ENCODE measurements at regions not wholly inside any gene's neighbourhood (a gene's known extent, or its start where the extent isn't known, plus 50 kb on each side); places are given as distances from the start of the nearest gene placed in this dataset.

DNA sequence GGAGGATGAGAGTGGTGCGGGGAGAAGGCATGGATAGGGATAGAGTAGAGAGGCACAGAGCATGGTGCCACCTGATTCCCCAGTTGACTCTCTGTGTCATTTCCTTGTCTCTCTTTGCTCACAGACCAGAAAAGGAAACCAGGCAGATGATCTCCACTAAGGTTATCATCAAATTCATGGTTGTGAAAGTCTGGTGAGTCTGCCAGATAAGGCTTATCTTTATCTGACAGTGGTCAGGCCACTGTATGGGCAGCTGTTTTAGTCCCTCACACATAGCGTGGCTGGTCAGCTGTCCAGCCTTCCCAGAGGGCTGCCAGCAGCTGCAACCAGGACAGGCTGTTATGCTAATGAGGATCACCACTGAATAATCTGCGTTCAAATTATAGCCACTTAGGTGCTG is 99.0 kb downstream of the ADRA2A start (continued):
- TF ChIP-seq, protein P1, sequence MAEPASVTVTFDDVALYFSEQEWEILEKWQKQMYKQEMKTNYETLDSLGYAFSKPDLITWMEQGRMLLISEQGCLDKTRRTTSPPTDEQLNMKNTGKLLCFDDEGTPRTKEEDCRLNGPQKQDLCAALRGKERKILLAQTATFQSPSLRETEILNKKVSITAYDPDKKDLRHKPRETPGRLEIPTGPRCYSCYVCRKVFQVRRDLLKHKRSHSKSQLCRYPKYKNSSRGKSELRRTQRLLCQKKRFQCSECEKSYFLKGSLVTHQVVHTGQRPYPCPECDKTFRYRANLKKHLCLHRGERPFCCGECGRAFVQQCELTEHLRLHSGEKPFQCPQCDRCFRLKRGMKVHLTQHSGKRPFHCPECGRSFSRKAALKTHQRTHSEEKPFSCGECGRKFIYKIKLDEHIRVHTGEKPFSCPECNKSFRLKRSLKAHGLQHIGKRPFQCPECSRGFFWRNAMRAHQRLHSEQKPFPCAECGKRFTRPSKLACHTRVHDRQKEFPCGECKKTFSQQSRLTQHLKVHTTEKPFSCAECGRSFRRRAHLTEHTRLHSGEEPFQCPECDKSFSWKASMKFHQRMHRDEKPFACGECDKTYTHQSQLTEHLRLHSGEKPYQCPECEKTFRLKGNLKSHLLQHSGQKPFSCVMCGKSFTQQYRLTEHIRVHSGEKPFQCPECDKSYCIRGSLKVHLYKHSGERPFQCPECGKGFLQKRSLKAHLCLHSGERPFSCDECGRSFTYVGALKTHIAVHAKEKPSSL (CRISPR knock-in tag; conservative IDR thresholded peaks at IDR 0.05), result no peak
- TF ChIP-seq FOXK1 (CRISPR knock-in tag; IDR thresholded peaks at IDR 0.05) (no peak), ZNF416 (CRISPR knock-in tag; IDR thresholded peaks at IDR 0.05) (no peak)
- TF ChIP-seq, protein P2, sequence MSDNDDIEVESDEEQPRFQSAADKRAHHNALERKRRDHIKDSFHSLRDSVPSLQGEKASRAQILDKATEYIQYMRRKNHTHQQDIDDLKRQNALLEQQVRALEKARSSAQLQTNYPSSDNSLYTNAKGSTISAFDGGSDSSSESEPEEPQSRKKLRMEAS (CRISPR knock-in tag; IDR thresholded peaks at IDR 0.05), result no peak

DNA sequence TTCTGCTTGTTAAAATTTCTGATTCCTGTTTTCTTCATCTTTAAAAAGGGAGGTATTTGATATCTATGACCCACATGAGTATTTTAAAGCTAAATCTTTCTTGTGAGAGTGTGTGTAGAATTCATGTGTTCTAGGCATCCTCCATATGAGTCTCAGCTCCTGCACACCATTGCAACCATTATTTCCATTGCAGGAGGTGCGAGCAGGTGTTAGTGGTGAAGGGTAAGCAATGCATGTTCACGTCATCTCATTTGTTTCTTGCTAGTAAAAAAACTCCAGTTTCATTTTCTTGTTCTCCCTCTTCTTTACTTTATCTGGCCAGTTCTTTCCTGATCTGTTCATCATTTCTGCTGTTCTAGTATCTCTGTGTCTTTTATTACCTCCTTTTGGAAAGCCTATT is 100.5 kb downstream of the ADRA2A start:
- H3K36me3 Mint-ChIP-seq, result no peaks in the 10 kb centered on the region
- POLR2A ChIA-PET, result no interaction called here
- ATAC-seq, result no peak

DNA sequence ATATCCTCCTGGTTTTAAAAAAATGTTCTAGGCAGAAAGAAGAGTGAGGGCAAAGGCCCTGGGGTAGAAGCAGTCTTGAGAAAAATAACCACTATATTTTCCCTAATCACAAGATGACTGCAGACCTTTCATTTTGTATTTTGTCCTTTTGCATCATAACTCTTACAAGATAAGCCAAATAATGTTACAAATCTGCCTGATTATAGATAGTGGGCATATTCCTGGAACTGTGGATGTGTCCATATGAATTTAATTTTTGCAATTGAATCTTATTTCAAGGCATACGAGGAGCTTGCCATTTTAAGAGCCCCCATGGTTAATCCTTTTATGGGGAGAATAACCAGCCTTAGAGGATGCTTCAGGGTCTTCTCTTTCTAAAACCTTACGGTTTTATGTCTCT is 102.7 kb downstream of the ADRA2A start:
- ATAC-seq (no peak), DNase-seq (ENCODE audit: low spot score) (no peak)
- no peak overlapping the region for H3K4me3 Mint-ChIP-seq
- peaks cover 11% of the 10 kb centered on the region; the same call in 1 of the 2 replicates for H3K9me3 Mint-ChIP-seq
- H3K36me3 Mint-ChIP-seq, result no peaks in the 10 kb centered on the region
- POLR2A ChIA-PET, result no interaction called here
- H3K4me1 Mint-ChIP-seq, result no peaks in the 10 kb centered on the region
- no peaks in the 10 kb centered on the region for H3K27me3 Mint-ChIP-seq (ENCODE audit: low read depth)
- TF ChIP-seq, protein P3, sequence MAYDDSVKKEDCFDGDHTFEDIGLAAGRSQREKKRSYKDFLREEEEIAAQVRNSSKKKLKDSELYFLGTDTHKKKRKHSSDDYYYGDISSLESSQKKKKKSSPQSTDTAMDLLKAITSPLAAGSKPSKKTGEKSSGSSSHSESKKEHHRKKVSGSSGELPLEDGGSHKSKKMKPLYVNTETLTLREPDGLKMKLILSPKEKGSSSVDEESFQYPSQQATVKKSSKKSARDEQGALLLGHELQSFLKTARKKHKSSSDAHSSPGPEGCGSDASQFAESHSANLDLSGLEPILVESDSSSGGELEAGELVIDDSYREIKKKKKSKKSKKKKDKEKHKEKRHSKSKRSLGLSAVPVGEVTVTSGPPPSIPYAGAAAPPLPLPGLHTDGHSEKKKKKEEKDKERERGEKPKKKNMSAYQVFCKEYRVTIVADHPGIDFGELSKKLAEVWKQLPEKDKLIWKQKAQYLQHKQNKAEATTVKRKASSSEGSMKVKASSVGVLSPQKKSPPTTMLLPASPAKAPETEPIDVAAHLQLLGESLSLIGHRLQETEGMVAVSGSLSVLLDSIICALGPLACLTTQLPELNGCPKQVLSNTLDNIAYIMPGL (CRISPR knock-in tag; IDR thresholded peaks at IDR 0.05), result no peak
- TF ChIP-seq IRF2 (CRISPR knock-in tag; IDR thresholded peaks at IDR 0.05; ENCODE audit: borderline replicate concordance, low read depth), result no peak
- TF ChIP-seq, protein P4, sequence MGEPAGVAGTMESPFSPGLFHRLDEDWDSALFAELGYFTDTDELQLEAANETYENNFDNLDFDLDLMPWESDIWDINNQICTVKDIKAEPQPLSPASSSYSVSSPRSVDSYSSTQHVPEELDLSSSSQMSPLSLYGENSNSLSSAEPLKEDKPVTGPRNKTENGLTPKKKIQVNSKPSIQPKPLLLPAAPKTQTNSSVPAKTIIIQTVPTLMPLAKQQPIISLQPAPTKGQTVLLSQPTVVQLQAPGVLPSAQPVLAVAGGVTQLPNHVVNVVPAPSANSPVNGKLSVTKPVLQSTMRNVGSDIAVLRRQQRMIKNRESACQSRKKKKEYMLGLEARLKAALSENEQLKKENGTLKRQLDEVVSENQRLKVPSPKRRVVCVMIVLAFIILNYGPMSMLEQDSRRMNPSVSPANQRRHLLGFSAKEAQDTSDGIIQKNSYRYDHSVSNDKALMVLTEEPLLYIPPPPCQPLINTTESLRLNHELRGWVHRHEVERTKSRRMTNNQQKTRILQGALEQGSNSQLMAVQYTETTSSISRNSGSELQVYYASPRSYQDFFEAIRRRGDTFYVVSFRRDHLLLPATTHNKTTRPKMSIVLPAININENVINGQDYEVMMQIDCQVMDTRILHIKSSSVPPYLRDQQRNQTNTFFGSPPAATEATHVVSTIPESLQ (CRISPR knock-in tag; IDR thresholded peaks at IDR 0.05), result no peak
- TF ChIP-seq, protein P5, sequence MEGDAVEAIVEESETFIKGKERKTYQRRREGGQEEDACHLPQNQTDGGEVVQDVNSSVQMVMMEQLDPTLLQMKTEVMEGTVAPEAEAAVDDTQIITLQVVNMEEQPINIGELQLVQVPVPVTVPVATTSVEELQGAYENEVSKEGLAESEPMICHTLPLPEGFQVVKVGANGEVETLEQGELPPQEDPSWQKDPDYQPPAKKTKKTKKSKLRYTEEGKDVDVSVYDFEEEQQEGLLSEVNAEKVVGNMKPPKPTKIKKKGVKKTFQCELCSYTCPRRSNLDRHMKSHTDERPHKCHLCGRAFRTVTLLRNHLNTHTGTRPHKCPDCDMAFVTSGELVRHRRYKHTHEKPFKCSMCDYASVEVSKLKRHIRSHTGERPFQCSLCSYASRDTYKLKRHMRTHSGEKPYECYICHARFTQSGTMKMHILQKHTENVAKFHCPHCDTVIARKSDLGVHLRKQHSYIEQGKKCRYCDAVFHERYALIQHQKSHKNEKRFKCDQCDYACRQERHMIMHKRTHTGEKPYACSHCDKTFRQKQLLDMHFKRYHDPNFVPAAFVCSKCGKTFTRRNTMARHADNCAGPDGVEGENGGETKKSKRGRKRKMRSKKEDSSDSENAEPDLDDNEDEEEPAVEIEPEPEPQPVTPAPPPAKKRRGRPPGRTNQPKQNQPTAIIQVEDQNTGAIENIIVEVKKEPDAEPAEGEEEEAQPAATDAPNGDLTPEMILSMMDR (IDR thresholded peaks at IDR 0.05), result no peak
- no peak for TF ChIP-seq MXD4 (CRISPR knock-in tag; IDR thresholded peaks at IDR 0.05; ENCODE audit: borderline replicate concordance)
- no peak overlapping the region for H3K27ac Mint-ChIP-seq
- CTCF ChIA-PET, result no interaction called here

More for the DNA sequence above, 100.5 kb downstream of the ADRA2A start:
- Mint-ChIP-seq H3K27ac (no peak overlapping the region), H3K4me1 (no peaks in the 10 kb centered on the region), H3K4me3 (no peak overlapping the region), H3K9me3 (peaks cover 11% of the 10 kb centered on the region; the same call in 1 of the 2 replicates), H3K27me3 (ENCODE audit: low read depth) (no peaks in the 10 kb centered on the region)
- no peak for TF ChIP-seq JAZF1 (CRISPR knock-in tag; IDR thresholded peaks at IDR 0.05)
- TF ChIP-seq, protein P6, sequence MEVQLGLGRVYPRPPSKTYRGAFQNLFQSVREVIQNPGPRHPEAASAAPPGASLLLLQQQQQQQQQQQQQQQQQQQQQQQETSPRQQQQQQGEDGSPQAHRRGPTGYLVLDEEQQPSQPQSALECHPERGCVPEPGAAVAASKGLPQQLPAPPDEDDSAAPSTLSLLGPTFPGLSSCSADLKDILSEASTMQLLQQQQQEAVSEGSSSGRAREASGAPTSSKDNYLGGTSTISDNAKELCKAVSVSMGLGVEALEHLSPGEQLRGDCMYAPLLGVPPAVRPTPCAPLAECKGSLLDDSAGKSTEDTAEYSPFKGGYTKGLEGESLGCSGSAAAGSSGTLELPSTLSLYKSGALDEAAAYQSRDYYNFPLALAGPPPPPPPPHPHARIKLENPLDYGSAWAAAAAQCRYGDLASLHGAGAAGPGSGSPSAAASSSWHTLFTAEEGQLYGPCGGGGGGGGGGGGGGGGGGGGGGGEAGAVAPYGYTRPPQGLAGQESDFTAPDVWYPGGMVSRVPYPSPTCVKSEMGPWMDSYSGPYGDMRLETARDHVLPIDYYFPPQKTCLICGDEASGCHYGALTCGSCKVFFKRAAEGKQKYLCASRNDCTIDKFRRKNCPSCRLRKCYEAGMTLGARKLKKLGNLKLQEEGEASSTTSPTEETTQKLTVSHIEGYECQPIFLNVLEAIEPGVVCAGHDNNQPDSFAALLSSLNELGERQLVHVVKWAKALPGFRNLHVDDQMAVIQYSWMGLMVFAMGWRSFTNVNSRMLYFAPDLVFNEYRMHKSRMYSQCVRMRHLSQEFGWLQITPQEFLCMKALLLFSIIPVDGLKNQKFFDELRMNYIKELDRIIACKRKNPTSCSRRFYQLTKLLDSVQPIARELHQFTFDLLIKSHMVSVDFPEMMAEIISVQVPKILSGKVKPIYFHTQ (CRISPR knock-in tag; IDR thresholded peaks at IDR 0.05), result no peak
- no peak for TF ChIP-seq ZNF423 (CRISPR knock-in tag; IDR thresholded peaks at IDR 0.05)
- TF ChIP-seq ETV6 (CRISPR knock-in tag; IDR thresholded peaks at IDR 0.05), result no peak
- CTCF ChIA-PET, result no interaction called here
- DNase-seq (ENCODE audit: low spot score), result no peak

Measured in WTC11 (cell line).